ENCODE measurements at regions not wholly inside any gene's neighbourhood (a gene's known extent, or its start where the extent isn't known, plus 50 kb on each side); places are given as distances from the start of the nearest gene placed in this dataset.

- intact Hi-C loops (cut with micrococcal nuclease) = no loop called here
- ATAC-seq (ENCODE audit: low read depth) = no peak
- ChIA-PET POLR2A (no interaction called here), CTCF (no interaction called here)
- Mint-ChIP-seq H3K27ac (no peak overlapping the region), H3K4me3 (no peak overlapping the region), H3K36me3 (ENCODE audit: low read depth) (no peaks in the 10 kb centered on the region), H3K27me3 (no peaks in the 10 kb centered on the region), H3K4me1 (no peaks in the 10 kb centered on the region), H3K9me3 (no peaks in the 10 kb centered on the region)
- DNase-seq = no peak
- TF ChIP-seq CTCF (IDR thresholded peaks at IDR 0.05) = no peak
These were observed 189.3 kb upstream of the NOCT start for GRCh38 chr4:138826322-138826721.

GRCh38 chr4:138821331-138821730, 194.2 kb upstream of the NOCT start:
- peaks cover 8% of the 10 kb centered on the region for H3K27me3 Mint-ChIP-seq
- ATAC-seq (ENCODE audit: low read depth) = no peak
- H3K36me3 Mint-ChIP-seq (ENCODE audit: low read depth) = no peaks in the 10 kb centered on the region
- ChIA-PET POLR2A (no interaction called here), CTCF (no interaction called here)
- H3K4me1 Mint-ChIP-seq = no peaks in the 10 kb centered on the region
- TF ChIP-seq CTCF (IDR thresholded peaks at IDR 0.05) = no peak
- H3K27ac Mint-ChIP-seq = no peak overlapping the region
- DNase-seq = no peak
- H3K4me3 Mint-ChIP-seq = no peak overlapping the region
- intact Hi-C loops (cut with micrococcal nuclease) = no loop called here
- no peaks in the 10 kb centered on the region for H3K9me3 Mint-ChIP-seq

- POLR2A ChIA-PET = no interaction called here
- intact Hi-C loops (cut with micrococcal nuclease) = no loop called here
- no peak for ATAC-seq (ENCODE audit: low read depth)
These were observed 198.7 kb upstream of the NOCT start for GRCh38 chr4:138816875-138817274.

GRCh38 chr4:138815811-138816210, 199.8 kb upstream of the NOCT start:
- no peak for ATAC-seq (ENCODE audit: low read depth)
- no peak for DNase-seq
- Mint-ChIP-seq H3K36me3 (ENCODE audit: low read depth) (no peaks in the 10 kb centered on the region), H3K9me3 (no peaks in the 10 kb centered on the region), H3K27ac (no peak overlapping the region), H3K4me3 (no peak overlapping the region), H3K4me1 (no peaks in the 10 kb centered on the region), H3K27me3 (peaks cover 11% of the 10 kb centered on the region)
- CTCF ChIA-PET = no interaction called here
- POLR2A ChIA-PET = no interaction called here
- no peak for TF ChIP-seq CTCF (IDR thresholded peaks at IDR 0.05)
- intact Hi-C loops (cut with micrococcal nuclease) = no loop called here

More at GRCh38 chr4:138816875-138817274, 198.7 kb upstream of the NOCT start:
- Mint-ChIP-seq H3K9me3 (no peaks in the 10 kb centered on the region), H3K27me3 (peaks cover 11% of the 10 kb centered on the region), H3K36me3 (ENCODE audit: low read depth) (no peaks in the 10 kb centered on the region), H3K4me1 (no peaks in the 10 kb centered on the region), H3K4me3 (no peak overlapping the region), H3K27ac (no peak overlapping the region)
- CTCF ChIA-PET = no interaction called here
- no peak for DNase-seq
- TF ChIP-seq CTCF (IDR thresholded peaks at IDR 0.05) = no peak

GRCh38 chr4:138805736-138806135, 209.8 kb upstream of the NOCT start:
- TF ChIP-seq CTCF (IDR thresholded peaks at IDR 0.05) = no peak
- ATAC-seq (ENCODE audit: low read depth) (no peak), DNase-seq (no peak)
- intact Hi-C loops (cut with micrococcal nuclease) = no loop called here
- H3K4me3 Mint-ChIP-seq = no peak overlapping the region
- H3K27ac Mint-ChIP-seq = no peak overlapping the region
- no peaks in the 10 kb centered on the region for H3K4me1 Mint-ChIP-seq
- POLR2A ChIA-PET = no interaction called here
- H3K9me3 Mint-ChIP-seq = no peaks in the 10 kb centered on the region
- CTCF ChIA-PET = no interaction called here
- H3K27me3 Mint-ChIP-seq = peaks cover 11% of the 10 kb centered on the region
- H3K36me3 Mint-ChIP-seq (ENCODE audit: low read depth) = no peaks in the 10 kb centered on the region

Measured in activated B cell treated with CpG ODN at 0.5 μM for 24 hours (primary cell).